SK-N-SH treated with all-trans-retinoic acid at 6 μM for 48 hours (cell line): ENCODE measurements at regions not wholly inside any gene's neighbourhood (a gene's known extent, or its start where the extent isn't known, plus 50 kb on each side); places are given as distances from the start of the nearest gene placed in this dataset.
A peak's percentile ranks its signal among the peaks of the same experiment; 100 is the strongest.

ENCODE experiments used
- ATAC-seq: fragments of 200-7000 bp; cut with Tn5 transposase; 3 replicates; pipeline ENCODE4 v1.9.1; 2020; ENCODE audit warnings: mild to moderate bottlenecking, moderate library complexity
- ARNTL ChIP-seq: fragments of 450-650 bp; formaldehyde crosslinking; IDR thresholded peaks from 2 replicates; pipeline ENCODE4 v1.5.0; 2020; ENCODE audit warnings: low read depth, mild to moderate bottlenecking, moderate library complexity, borderline replicate concordance
- BACH2 ChIP-seq: fragments of 250-450 bp; sonication (Bioruptor Pico); IDR thresholded peaks from 2 replicates; pipeline ENCODE4 v1.9.0; 2021; ENCODE audit warnings: mild to moderate bottlenecking, borderline replicate concordance
- CSDC2 ChIP-seq: fragments of 250-450 bp; sonication (Bioruptor Pico); IDR thresholded peaks from 2 replicates; pipeline ENCODE4 v1.5.0; 2020; ENCODE audit warnings: mild to moderate bottlenecking, moderate library complexity
- CSRNP3 ChIP-seq: fragments of 250-450 bp; sonication (Bioruptor Pico); IDR thresholded peaks from 2 replicates; pipeline ENCODE4 v1.5.1; 2021; ENCODE audit warnings: mild to moderate bottlenecking, moderate library complexity
- GLIS3 ChIP-seq: fragments of 250-450 bp; sonication (Bioruptor Pico); IDR thresholded peaks from 2 replicates; pipeline ENCODE4 v1.5.0; 2020; ENCODE audit warnings: mild to moderate bottlenecking, moderate library complexity
- ISL1 ChIP-seq: fragments of 250-450 bp; sonication (Bioruptor Pico); IDR thresholded peaks from 2 replicates; pipeline ENCODE4 v2.1.2; 2022; ENCODE audit warnings: mild to moderate bottlenecking, moderate library complexity
- OSR1 ChIP-seq: fragments of 250-450 bp; sonication (Bioruptor Pico); IDR thresholded peaks from 2 replicates; pipeline ENCODE4 v1.8.0; 2022; ENCODE audit warnings: moderate library complexity, mild to moderate bottlenecking, inconsistent platforms
- PATZ1 ChIP-seq: fragments of 250-450 bp; sonication (Bioruptor Pico); IDR thresholded peaks from 2 replicates; pipeline ENCODE4 v1.8.0; 2020; ENCODE audit warnings: mild to moderate bottlenecking, moderate library complexity, borderline replicate concordance
- POU6F1 ChIP-seq: fragments of 250-450 bp; sonication (Bioruptor Pico); IDR thresholded peaks from 2 replicates; pipeline ENCODE4 v1.8.0; 2021; ENCODE audit warnings: low read depth, mild to moderate bottlenecking, moderate library complexity, borderline replicate concordance
- PPARA ChIP-seq: fragments of 250-450 bp; sonication (Bioruptor Pico); IDR thresholded peaks from 2 replicates; pipeline ENCODE4 v1.5.0; 2020; ENCODE audit warnings: mild to moderate bottlenecking, borderline replicate concordance
- RARB ChIP-seq: fragments of 250-450 bp; sonication (Bioruptor Pico); IDR thresholded peaks from 2 replicates; pipeline ENCODE4 v1.8.0; 2021; ENCODE audit warnings: mild to moderate bottlenecking, moderate library complexity
- SNAI2 ChIP-seq: fragments of 250-450 bp; sonication (Bioruptor Pico); IDR thresholded peaks from 2 replicates; pipeline ENCODE4 v1.5.0; 2020; ENCODE audit warnings: mild to moderate bottlenecking, moderate library complexity
- TCF4 ChIP-seq: fragments of 250-450 bp; sonication (Bioruptor Pico); IDR thresholded peaks from 2 replicates; pipeline ENCODE4 v1.8.0; 2021; ENCODE audit warnings: mild to moderate bottlenecking, moderate library complexity, borderline replicate concordance
- TOX ChIP-seq: fragments of 250-450 bp; sonication (Bioruptor Pico); IDR thresholded peaks from 2 replicates; pipeline ENCODE4 v1.8.0; 2021; ENCODE audit warnings: mild to moderate bottlenecking, moderate library complexity, borderline replicate concordance
- TSHZ2 ChIP-seq: fragments of 250-450 bp; sonication (Bioruptor Pico); IDR thresholded peaks from 2 replicates; pipeline ENCODE4 v1.5.0; 2020; ENCODE audit warnings: mild to moderate bottlenecking, moderate library complexity
- ZC3H10 ChIP-seq: fragments of 250-450 bp; sonication (Bioruptor Pico); IDR thresholded peaks from 2 replicates; pipeline ENCODE4 v1.5.1; 2021; ENCODE audit warnings: mild to moderate bottlenecking, moderate library complexity
- ZFP30 ChIP-seq: fragments of 450-650 bp; formaldehyde crosslinking; IDR thresholded peaks from 2 replicates; pipeline ENCODE4 v1.5.0; 2022; ENCODE audit warnings: mild to moderate bottlenecking, moderate library complexity
- ZNF565 ChIP-seq: fragments of 450-650 bp; formaldehyde crosslinking; conservative IDR thresholded peaks from 2 replicates; pipeline ENCODE4 v1.5.0; 2020; ENCODE audit warnings: low read depth, mild to moderate bottlenecking, moderate library complexity
- ZNF70 ChIP-seq: fragments of 450-650 bp; formaldehyde crosslinking; IDR thresholded peaks from 2 replicates; pipeline ENCODE4 v1.5.0; 2020; ENCODE audit warnings: mild to moderate bottlenecking, moderate library complexity
- ZNF8 ChIP-seq: fragments of 450-650 bp; formaldehyde crosslinking; IDR thresholded peaks from 2 replicates; pipeline ENCODE4 v1.5.0; 2020; ENCODE audit warnings: mild to moderate bottlenecking, moderate library complexity
- TF ChIP-seq, protein P1 (sequence below): fragments of 250-450 bp; sonication (Bioruptor Pico); IDR thresholded peaks from 2 replicates; pipeline ENCODE4 v1.5.1; 2020; ENCODE audit warnings: low read depth, mild to moderate bottlenecking, moderate library complexity

DNA sequence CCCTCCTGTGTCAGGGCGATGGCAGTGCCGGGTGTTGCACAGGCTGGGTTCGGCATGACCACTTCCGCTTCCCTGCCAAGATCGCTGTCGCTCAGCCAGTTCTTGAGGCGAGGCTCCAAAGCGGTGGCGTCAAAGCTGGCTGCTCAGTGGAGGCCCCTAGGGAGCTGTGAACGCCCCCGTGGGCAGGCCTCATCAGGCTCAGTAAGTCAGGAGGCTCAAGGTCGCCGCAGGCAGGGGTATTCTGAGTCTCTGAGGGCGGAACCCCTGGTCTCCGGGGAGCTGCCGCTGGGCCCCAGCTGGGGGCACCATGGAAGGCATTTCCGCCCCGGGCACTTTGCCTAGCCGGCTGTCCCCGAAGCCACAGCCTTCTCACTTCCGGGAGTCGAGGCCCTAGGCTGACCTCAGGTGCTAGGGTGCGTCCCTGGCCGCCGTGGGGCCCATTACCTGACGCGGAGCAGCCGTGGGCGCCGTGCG lies 210.4 kb downstream of the SOCS6 start (continued):
- TF ChIP-seq RARB (CRISPR knock-in tag) = no peak
- TF ChIP-seq GLIS3 (CRISPR knock-in tag) = no peak
- no peak for TF ChIP-seq ZC3H10 (CRISPR knock-in tag)
- no peak for TF ChIP-seq CSRNP3
- no peak for TF ChIP-seq PPARA
- TF ChIP-seq BACH2 (CRISPR knock-in tag) = no peak
- no peak for TF ChIP-seq SNAI2 (CRISPR knock-in tag)
- no peak for TF ChIP-seq TOX (CRISPR knock-in tag)
- TF ChIP-seq ARNTL (CRISPR knock-in tag) = no peak
- TF ChIP-seq, protein P1, sequence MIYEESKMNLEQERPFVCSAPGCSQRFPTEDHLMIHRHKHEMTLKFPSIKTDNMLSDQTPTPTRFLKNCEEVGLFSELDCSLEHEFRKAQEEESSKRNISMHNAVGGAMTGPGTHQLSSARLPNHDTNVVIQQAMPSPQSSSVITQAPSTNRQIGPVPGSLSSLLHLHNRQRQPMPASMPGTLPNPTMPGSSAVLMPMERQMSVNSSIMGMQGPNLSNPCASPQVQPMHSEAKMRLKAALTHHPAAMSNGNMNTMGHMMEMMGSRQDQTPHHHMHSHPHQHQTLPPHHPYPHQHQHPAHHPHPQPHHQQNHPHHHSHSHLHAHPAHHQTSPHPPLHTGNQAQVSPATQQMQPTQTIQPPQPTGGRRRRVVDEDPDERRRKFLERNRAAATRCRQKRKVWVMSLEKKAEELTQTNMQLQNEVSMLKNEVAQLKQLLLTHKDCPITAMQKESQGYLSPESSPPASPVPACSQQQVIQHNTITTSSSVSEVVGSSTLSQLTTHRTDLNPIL = no peak
- no peak for TF ChIP-seq TCF4 (CRISPR knock-in tag)
- no peak for TF ChIP-seq ZNF70 (CRISPR knock-in tag)
- TF ChIP-seq ZNF8 (CRISPR knock-in tag) = no peak
- TF ChIP-seq ISL1 (CRISPR knock-in tag) = no peak
- TF ChIP-seq, all 23 proteins: peak for 0

- ATAC-seq = no peak; the same call in 2 of the 3 replicates
- TF ChIP-seq TCF4 (CRISPR knock-in tag) = peak; percentile 77; the same call in 1 of the 2 replicates
- peak; percentile 66 for TF ChIP-seq ISL1 (CRISPR knock-in tag)
- TF ChIP-seq PATZ1 (CRISPR knock-in tag) = peak; percentile 48; the same call in 1 of the 2 replicates
- TF ChIP-seq TSHZ2 (CRISPR knock-in tag) = no peak
Measured at GRCh38 chr18:70496353-70497294, 207.8 kb downstream of the SOCS6 start.

- ATAC-seq = no peak
- TF ChIP-seq POU6F1 (CRISPR knock-in tag) (no peak), CSDC2 (CRISPR knock-in tag) (no peak), TSHZ2 (CRISPR knock-in tag) (no peak), PATZ1 (CRISPR knock-in tag) (no peak), OSR1 (CRISPR knock-in tag) (no peak), ZFP30 (CRISPR knock-in tag) (no peak), CSRNP3 (no peak), ZNF565 (no peak), TOX (CRISPR knock-in tag) (no peak)
Measured at GRCh38 chr18:70494524-70494923, 205.7 kb downstream of the SOCS6 start.
